Epithelial cell of esophagus (primary cell): ENCODE measurements at regions not wholly inside any gene's neighbourhood (a gene's known extent, or its start where the extent isn't known, plus 50 kb on each side); places are given as distances from the start of the nearest gene placed in this dataset.

Experiments
- DNase-seq: peaks from one replicate; pipeline ENCODE4 v3.0.0; 2010; ENCODE audit warnings: low read depth
- H3K4me3 ChIP-seq: 2 replicates; pipeline ENCODE4 v1.5.1; 2011; ENCODE audit warnings: mild to moderate bottlenecking, low read length, control low read depth
- TF ChIP-seq, protein P1 (sequence below): IDR thresholded peaks from 2 replicates; pipeline ENCODE4 v1.5.1; 2011; ENCODE audit warnings: low read depth, mild to moderate bottlenecking, low read length, control low read depth, inconsistent platforms; ENCODE audit not compliant: insufficient read depth; ENCODE audit errors: missing control alignments

- H3K4me3 ChIP-seq = no peak overlapping the region
- TF ChIP-seq, protein P1, sequence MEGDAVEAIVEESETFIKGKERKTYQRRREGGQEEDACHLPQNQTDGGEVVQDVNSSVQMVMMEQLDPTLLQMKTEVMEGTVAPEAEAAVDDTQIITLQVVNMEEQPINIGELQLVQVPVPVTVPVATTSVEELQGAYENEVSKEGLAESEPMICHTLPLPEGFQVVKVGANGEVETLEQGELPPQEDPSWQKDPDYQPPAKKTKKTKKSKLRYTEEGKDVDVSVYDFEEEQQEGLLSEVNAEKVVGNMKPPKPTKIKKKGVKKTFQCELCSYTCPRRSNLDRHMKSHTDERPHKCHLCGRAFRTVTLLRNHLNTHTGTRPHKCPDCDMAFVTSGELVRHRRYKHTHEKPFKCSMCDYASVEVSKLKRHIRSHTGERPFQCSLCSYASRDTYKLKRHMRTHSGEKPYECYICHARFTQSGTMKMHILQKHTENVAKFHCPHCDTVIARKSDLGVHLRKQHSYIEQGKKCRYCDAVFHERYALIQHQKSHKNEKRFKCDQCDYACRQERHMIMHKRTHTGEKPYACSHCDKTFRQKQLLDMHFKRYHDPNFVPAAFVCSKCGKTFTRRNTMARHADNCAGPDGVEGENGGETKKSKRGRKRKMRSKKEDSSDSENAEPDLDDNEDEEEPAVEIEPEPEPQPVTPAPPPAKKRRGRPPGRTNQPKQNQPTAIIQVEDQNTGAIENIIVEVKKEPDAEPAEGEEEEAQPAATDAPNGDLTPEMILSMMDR = no peak
- no peak for DNase-seq
Measured at GRCh38 chr11:121958323-121958970, 157.6 kb downstream of the BLID start.

DNA sequence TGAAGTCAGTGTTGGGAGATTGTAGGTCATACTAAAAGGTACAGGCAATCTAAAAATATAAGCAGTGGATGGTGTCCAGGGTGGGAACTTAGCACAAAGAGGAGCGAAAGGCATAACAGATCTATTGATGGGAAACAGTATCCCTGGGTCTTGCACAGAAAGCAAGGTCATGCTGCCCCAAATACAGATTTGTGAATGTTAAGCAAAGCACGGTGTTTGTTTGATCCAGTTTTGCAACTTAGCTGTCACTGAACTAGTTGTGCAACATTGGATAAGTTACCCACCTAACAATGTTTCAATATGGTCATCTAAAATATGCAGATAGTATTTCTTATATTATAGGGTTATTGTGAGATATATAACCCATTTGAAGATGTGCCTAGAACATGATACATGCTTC, 162.9 kb downstream of the BLID start:
- TF ChIP-seq, protein P1 = no peak
- DNase-seq = no peak
- H3K4me3 ChIP-seq = no peak overlapping the region

DNA sequence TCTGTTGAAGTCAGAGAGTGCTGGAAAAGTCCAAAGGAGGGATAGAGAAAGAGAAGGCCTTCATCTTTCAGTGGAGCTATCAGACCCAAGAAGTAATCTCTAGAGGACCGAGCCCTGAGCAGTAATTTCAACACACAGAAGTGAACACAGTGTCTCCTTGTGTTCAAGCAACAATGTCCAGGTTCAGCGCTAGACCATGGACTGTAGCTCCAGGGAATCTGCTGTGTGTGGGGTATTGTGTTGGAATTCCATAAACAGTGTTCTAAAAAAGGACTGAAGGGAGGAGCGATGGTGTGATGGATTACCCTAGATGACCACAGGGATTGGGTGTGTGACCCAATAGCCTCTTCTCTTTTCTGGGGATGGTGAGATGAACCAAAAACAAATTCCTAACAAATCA, 165.9 kb downstream of the BLID start:
- TF ChIP-seq, protein P1 = no peak
- H3K4me3 ChIP-seq = no peak overlapping the region
- DNase-seq = no peak

DNA sequence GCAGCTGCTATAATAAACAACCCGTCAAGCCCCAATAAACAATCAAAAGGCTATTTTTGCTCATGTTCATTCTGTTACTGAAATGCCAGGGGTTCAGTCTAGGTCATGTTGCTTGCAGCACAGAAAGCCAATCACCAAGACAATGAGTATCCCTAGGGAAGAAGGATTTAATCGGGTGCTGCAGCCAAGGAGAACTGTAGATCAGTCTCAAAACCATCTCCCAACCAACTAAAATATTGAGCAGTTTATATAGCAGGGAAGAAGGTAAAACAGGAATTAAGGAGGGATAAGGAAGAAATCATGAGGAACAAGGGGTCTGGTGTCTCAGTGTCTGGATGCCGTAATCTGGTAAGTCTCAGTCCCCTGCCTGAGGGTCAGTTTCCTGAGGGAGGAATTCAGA, 169.5 kb downstream of the BLID start:
- DNase-seq = no peak
- TF ChIP-seq, protein P1 = no peak
- no peak overlapping the region for H3K4me3 ChIP-seq

GRCh38 chr11:121944556-121945230, 171.3 kb downstream of the BLID start:
- TF ChIP-seq, protein P1 = no peak
- H3K4me3 ChIP-seq = no peak overlapping the region
- no peak for DNase-seq

- TF ChIP-seq, protein P1 = no peak
Measured at GRCh38 chr11:121938076-121938475, 177.9 kb downstream of the BLID start.

DNA sequence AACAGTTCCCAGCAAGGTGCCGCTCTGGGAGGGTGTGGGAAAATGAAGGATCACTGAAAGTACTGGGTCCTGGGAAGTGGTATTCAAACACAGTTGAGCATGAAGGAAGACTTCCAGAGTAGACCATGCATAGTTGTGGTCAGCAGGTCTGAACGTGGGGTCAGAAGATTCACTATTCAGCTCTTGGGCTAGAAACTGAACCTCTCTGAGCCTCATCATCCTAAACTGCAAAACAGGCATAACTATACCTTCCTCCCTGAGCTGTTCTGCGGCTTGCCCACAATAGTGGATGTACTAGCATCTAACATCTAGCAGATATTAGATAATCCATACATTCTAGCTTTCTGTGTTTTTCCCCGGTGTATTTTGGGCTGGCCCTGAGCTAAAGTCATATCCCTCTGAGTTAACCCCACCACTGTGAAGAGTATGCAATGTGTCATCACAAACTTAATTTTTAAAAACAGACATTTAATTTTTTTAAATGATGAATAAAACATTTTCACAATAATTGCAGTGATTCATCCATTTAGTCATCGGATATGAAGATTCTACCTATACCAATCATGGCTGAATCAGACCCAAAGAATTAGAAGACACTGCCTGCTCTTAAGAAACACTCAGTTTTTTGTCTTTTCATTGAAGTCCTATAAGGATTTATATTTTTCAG, 179.1 kb downstream of the BLID start:
- peak; percentile 86 for DNase-seq
- no peak overlapping the region for H3K4me3 ChIP-seq
- TF ChIP-seq, protein P1 = no peak

More at GRCh38 chr11:121938076-121938475, 177.9 kb downstream of the BLID start:
- DNase-seq = no peak
- no peak overlapping the region for H3K4me3 ChIP-seq
